HFFc6 (cell line): ENCODE measurements at regions not wholly inside any gene's neighbourhood (a gene's known extent, or its start where the extent isn't known, plus 50 kb on each side); places are given as distances from the start of the nearest gene placed in this dataset.

Source experiments
- DNase-seq: peaks from one replicate; pipeline ENCODE4 v3.0.0-alpha.2; 2018
- H3K27ac Mint-ChIP-seq: 2 replicates; pipeline ENCODE4 v1.8.0; 2020; ENCODE audit warnings: mild to moderate bottlenecking, mixed read lengths
- H3K27me3 Mint-ChIP-seq: 2 replicates; pipeline ENCODE4 v1.8.0; 2021; ENCODE audit warnings: mild to moderate bottlenecking, moderate library complexity, mixed read lengths; ENCODE audit not compliant: insufficient read depth
- H3K36me3 Mint-ChIP-seq: 2 replicates; pipeline ENCODE4 v1.8.0; 2021; ENCODE audit warnings: low read depth, mixed read lengths
- H3K4me1 Mint-ChIP-seq: 2 replicates; pipeline ENCODE4 v1.8.0; 2020; ENCODE audit warnings: low read depth, mixed read lengths
- H3K4me3 Mint-ChIP-seq: 2 replicates; pipeline ENCODE4 v1.8.0; 2020; ENCODE audit warnings: mild to moderate bottlenecking, moderate library complexity, mixed read lengths
- H3K9me3 Mint-ChIP-seq: 2 replicates; pipeline ENCODE4 v1.8.0; 2020; ENCODE audit warnings: mild to moderate bottlenecking, mixed read lengths
- TF ChIP-seq, protein P1 (sequence below): fragments of 200-600 bp; sonication (generic); IDR thresholded peaks from 2 replicates; pipeline ENCODE4 v1.5.0; 2021; ENCODE audit warnings: antibody characterized with exemption, mild to moderate bottlenecking

DNA sequence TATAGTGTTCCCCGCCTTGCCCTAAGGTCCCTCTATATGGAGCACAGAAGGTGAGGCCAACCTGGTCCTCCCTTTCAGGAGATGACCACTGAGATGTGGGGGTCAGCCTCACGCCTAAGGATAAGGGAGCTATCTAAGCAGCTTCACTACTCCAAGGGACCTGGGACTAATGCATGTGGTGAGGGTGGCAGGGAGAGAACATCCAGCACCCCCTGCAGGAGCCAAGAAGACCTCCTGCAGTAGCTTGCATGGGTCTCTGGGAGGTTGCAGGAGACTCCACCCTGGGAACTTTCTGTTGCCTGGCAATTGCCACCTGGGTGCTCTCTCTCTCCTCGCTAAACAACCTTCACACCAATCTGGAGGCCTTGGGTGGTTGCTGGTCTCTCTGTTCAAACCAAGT, 93.0 kb upstream of the KLHL29 start:
- H3K9me3 Mint-ChIP-seq: no peaks in the 10 kb centered on the region
- peaks cover 29% of the 10 kb centered on the region for H3K4me1 Mint-ChIP-seq
- H3K4me3 Mint-ChIP-seq: no peak overlapping the region
- DNase-seq: no peak
- peaks cover 4% of the 10 kb centered on the region; the same call in 1 of the 2 replicates for H3K27me3 Mint-ChIP-seq
- TF ChIP-seq, protein P1, sequence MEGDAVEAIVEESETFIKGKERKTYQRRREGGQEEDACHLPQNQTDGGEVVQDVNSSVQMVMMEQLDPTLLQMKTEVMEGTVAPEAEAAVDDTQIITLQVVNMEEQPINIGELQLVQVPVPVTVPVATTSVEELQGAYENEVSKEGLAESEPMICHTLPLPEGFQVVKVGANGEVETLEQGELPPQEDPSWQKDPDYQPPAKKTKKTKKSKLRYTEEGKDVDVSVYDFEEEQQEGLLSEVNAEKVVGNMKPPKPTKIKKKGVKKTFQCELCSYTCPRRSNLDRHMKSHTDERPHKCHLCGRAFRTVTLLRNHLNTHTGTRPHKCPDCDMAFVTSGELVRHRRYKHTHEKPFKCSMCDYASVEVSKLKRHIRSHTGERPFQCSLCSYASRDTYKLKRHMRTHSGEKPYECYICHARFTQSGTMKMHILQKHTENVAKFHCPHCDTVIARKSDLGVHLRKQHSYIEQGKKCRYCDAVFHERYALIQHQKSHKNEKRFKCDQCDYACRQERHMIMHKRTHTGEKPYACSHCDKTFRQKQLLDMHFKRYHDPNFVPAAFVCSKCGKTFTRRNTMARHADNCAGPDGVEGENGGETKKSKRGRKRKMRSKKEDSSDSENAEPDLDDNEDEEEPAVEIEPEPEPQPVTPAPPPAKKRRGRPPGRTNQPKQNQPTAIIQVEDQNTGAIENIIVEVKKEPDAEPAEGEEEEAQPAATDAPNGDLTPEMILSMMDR: no peak
- no peaks in the 10 kb centered on the region for H3K36me3 Mint-ChIP-seq
- H3K27ac Mint-ChIP-seq: no peak overlapping the region

DNA sequence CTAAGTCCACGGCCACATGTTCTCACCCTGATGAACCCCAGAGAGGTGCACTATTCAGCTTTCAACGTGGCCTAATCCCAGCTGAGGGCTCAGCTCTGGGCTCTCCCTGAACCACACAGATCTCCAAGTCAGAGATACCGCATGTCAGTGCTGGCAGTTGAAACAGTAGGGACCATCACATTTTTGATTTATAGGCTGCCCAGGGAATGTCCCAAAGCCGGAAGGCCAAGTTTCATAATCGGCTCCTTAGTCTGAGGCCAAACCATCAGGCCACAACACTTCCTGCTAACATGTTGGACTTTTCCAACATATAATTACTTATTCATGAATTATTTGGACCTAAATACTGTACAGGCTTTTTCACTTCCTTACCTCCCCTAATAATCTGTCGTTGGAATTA, 91.9 kb upstream of the KLHL29 start:
- Mint-ChIP-seq H3K9me3 (no peaks in the 10 kb centered on the region), H3K4me3 (no peak overlapping the region), H3K36me3 (no peaks in the 10 kb centered on the region), H3K4me1 (peaks cover 19% of the 10 kb centered on the region), H3K27me3 (peaks cover 4% of the 10 kb centered on the region; the same call in 1 of the 2 replicates), H3K27ac (no peak overlapping the region)
- TF ChIP-seq, protein P1: no peak
- DNase-seq: peak; percentile 7

DNA sequence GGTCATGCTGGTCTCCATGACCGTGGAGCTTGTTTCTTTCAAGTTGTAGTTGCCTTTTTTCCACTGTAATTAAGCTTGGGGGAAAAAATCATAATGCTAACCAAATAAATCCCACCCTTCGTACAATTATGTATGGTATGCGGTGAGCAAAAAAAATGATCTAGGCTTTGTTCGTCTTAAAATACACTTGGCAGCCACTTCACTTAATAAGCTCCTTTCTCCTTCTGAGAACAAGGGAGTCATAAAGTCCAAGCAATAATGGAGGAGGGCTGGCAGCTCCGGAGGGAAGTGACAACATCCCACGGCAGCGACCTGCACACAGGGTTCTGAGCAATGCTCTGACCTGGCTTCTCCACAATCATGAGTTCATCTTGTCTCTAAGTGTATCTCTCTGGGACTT, 91.2 kb upstream of the KLHL29 start:
- TF ChIP-seq, protein P1: no peak
- Mint-ChIP-seq H3K4me3 (no peak overlapping the region), H3K4me1 (peaks cover 18% of the 10 kb centered on the region), H3K27me3 (peaks cover 4% of the 10 kb centered on the region; the same call in 1 of the 2 replicates), H3K36me3 (no peaks in the 10 kb centered on the region), H3K9me3 (no peaks in the 10 kb centered on the region), H3K27ac (peak overlapping the region; percentile 16; the same call in 1 of the 2 replicates)
- DNase-seq: peak; percentile 10

DNA sequence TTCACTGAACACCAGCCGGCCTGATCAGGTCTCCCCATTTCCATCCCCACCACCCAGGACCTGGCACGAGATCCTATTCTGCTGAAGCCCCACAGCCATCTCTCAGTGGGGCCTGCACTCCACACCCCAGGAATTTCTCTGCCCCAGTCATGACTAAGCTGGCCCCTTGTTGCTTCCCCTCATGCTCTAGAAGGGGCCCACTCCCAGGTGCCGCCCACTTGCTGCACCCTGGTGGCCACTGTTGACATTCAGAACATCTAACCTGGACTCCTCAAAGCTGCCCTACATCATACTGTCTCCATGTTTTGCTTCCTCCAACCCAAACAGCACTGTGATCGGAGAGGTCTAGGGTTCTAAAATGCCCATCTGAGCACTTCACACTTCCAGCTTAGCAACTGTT, 90.7 kb upstream of the KLHL29 start:
- Mint-ChIP-seq H3K4me1 (peaks cover 18% of the 10 kb centered on the region), H3K27me3 (peaks cover 4% of the 10 kb centered on the region; the same call in 1 of the 2 replicates), H3K27ac (peak overlapping the region; percentile 16; the same call in 1 of the 2 replicates), H3K36me3 (no peaks in the 10 kb centered on the region), H3K9me3 (no peaks in the 10 kb centered on the region), H3K4me3 (no peak overlapping the region)
- TF ChIP-seq, protein P1: peak; percentile 40
- DNase-seq: no peak

DNA sequence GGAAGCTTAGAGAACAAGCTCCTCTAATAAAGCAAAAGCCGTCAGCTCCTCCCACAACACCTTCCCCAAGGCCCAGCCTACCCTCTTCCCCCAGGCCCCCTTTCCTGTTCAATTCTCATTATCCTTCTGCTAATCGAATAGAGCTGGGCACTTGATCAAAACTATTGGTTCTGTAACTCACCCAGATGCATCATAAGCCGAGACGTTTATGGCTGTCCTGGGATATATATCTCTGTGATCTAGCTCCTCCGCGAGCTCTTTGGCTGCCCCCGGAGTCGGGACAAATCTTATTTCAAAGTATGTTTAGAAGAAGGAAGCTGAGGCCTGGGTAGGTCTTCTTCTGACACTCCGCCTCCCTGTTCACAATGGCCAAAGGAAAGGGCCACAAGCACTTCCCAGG, 88.3 kb upstream of the KLHL29 start:
- H3K4me1 Mint-ChIP-seq: peaks cover 25% of the 10 kb centered on the region

More for the DNA sequence above, 88.3 kb upstream of the KLHL29 start:
- no peaks in the 10 kb centered on the region for H3K9me3 Mint-ChIP-seq
- no peak for DNase-seq
- TF ChIP-seq, protein P1: no peak
- no peak overlapping the region for H3K4me3 Mint-ChIP-seq
- no peak overlapping the region for H3K27ac Mint-ChIP-seq
- no peaks in the 10 kb centered on the region for H3K36me3 Mint-ChIP-seq
- H3K27me3 Mint-ChIP-seq: peaks cover 4% of the 10 kb centered on the region; the same call in 1 of the 2 replicates
